ENCODE measurements at regions not wholly inside any gene's neighbourhood (a gene's known extent, or its start where the extent isn't known, plus 50 kb on each side); places are given as distances from the start of the nearest gene placed in this dataset.

GRCh38 chr13:80263745-80264513 lies 77.0 kb downstream of the SPRY2 start:
- H3K4me3 ChIP-seq (ENCODE audit: low read depth, low read length) = no peak overlapping the region
- no peak for TF ChIP-seq CTCF (IDR thresholded peaks at IDR 0.05; ENCODE audit: insufficient read depth, low read length, poor library complexity, severe bottlenecking)
- DNase-seq (ENCODE audit: low read depth) = no peak
- no peaks in the 10 kb centered on the region for H3K36me3 ChIP-seq (ENCODE audit: control insufficient read depth, insufficient read depth, low read length)
- no peaks in the 10 kb centered on the region for H3K27me3 ChIP-seq (ENCODE audit: control insufficient read depth, insufficient read depth, low read length)

DNA sequence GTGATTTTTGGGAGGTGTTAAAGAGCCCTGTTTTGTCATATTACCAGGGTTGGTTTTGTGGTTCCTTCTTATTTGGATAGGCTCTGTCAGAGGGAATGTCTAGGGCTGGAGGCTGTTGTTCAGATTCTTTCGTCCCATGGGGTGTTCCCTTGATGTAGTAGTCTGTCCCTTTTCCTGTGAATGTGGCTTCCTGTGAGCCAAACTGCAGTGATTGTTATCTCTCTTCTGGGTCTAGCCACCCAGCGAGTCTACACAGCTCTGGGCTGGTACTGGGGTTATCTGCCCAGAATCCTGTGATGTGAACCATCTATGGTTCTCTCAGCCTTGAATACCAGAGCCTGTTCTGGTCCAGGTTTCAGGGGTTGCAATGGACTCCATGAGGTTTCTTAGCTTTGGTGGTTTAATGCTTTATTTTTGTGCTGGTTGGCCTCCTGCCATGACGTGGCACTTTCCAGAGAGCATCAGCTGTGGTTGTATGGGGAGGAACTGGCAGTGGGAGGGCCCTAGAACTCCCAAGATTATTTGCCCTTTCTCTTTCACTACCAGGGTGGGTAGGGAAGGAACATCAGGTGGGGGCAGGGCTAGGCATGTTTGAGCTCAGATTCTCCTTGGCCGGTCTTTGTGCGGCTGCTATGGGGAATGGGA lies 78.8 kb downstream of the SPRY2 start:
- no peaks in the 10 kb centered on the region for H3K27me3 ChIP-seq (ENCODE audit: control insufficient read depth, insufficient read depth, low read length)
- no peaks in the 10 kb centered on the region for H3K36me3 ChIP-seq (ENCODE audit: control insufficient read depth, insufficient read depth, low read length)
- TF ChIP-seq CTCF (IDR thresholded peaks at IDR 0.05; ENCODE audit: insufficient read depth, low read length, poor library complexity, severe bottlenecking) = no peak
- no peak for DNase-seq (ENCODE audit: low read depth)
- no peak overlapping the region for H3K4me3 ChIP-seq (ENCODE audit: low read depth, low read length)

DNA sequence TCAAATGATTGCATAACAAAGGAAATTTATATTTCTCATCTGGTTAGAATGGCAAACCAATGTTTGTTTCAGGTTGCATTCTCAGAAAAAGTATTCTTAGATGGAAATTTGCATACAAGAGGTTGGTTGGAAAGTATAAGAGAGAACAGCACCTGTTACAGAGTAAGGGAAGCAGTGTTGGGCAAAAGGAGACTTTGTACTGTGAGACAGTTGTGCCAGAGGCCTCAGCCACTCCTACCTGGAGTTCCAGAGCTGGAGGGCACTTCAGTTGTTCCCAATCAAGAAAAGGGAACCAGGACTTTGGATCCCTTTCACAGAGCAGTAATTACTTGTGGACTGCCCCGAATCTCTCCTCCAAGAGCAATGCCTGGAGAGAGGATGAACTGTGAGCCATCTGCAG lies 81.8 kb downstream of the SPRY2 start:
- no peak for DNase-seq (ENCODE audit: low read depth)
- no peaks in the 10 kb centered on the region for H3K27me3 ChIP-seq (ENCODE audit: control insufficient read depth, insufficient read depth, low read length)
- no peaks in the 10 kb centered on the region for H3K36me3 ChIP-seq (ENCODE audit: control insufficient read depth, insufficient read depth, low read length)
- no peak for TF ChIP-seq CTCF (IDR thresholded peaks at IDR 0.05; ENCODE audit: insufficient read depth, low read length, poor library complexity, severe bottlenecking)
- H3K4me3 ChIP-seq (ENCODE audit: low read depth, low read length) = no peak overlapping the region

DNA sequence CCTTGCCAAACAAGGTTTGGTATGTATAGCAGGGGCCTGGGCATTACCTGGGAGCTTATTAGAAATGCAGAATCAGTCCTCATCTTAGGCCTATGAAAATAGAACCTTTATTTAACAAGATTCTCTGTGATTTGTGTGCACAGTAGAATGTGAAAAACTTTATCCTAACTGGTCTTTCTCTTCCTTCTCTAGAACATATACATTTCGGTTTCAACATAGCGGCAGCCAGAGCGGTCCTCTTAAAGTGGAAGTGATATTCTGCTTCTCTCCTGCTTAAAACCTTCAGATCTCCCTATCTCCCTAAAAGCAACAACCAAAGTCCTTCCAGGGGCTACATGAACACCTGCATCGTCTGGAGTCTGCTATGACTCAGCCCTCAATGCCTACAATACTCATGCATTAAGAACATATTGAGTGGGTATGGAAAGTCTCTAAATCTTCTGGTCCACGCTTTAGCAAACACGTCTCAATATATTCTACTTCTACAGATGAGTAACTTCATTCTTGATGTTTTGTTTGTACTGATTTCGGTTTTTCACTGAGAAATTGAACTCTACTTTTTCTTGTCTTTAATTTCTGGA lies 84.5 kb downstream of the SPRY2 start:
- no peak for TF ChIP-seq CTCF (IDR thresholded peaks at IDR 0.05; ENCODE audit: insufficient read depth, low read length, poor library complexity, severe bottlenecking)
- no peaks in the 10 kb centered on the region for H3K27me3 ChIP-seq (ENCODE audit: control insufficient read depth, insufficient read depth, low read length)
- no peaks in the 10 kb centered on the region for H3K36me3 ChIP-seq (ENCODE audit: control insufficient read depth, insufficient read depth, low read length)
- H3K4me3 ChIP-seq (ENCODE audit: low read depth, low read length) = no peak overlapping the region
- no peak for DNase-seq (ENCODE audit: low read depth)

DNA sequence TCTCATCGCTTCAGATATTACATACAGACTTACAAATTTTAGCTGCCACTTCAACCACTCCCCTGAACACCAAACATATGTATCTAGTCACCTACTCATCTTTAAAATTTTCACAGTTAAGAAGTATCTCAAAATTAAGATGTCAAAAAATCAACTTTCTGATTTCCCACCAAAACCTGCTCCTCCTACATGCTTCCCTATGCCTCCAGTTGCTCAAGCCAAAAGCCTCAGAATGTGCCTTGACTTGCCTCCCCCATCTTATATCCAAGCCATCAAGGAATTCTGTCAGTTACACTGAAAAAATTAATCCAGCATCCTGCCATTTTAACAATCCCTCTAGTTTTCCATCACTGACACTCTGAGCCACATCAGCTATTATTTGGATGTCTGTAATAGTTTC lies 85.0 kb downstream of the SPRY2 start:
- H3K4me3 ChIP-seq (ENCODE audit: low read depth, low read length) = no peak overlapping the region
- H3K36me3 ChIP-seq (ENCODE audit: control insufficient read depth, insufficient read depth, low read length) = no peaks in the 10 kb centered on the region
- no peak for TF ChIP-seq CTCF (IDR thresholded peaks at IDR 0.05; ENCODE audit: insufficient read depth, low read length, poor library complexity, severe bottlenecking)
- H3K27me3 ChIP-seq (ENCODE audit: control insufficient read depth, insufficient read depth, low read length) = no peaks in the 10 kb centered on the region
- DNase-seq (ENCODE audit: low read depth) = no peak
